AG08395 (cell line): ENCODE measurements at regions not wholly inside any gene's neighbourhood (a gene's known extent, or its start where the extent isn't known, plus 50 kb on each side); places are given as distances from the start of the nearest gene placed in this dataset.
"Not testable (repeated sequence)": the region's sequence is repeated elsewhere in the genome, so short reads cannot be mapped to it uniquely, and the experiment has no call there.

Source experiments
- DNase-seq: peaks from one replicate; pipeline ENCODE4 v3.0.0; 2012; ENCODE audit warnings: mixed read lengths, low spot score

DNA sequence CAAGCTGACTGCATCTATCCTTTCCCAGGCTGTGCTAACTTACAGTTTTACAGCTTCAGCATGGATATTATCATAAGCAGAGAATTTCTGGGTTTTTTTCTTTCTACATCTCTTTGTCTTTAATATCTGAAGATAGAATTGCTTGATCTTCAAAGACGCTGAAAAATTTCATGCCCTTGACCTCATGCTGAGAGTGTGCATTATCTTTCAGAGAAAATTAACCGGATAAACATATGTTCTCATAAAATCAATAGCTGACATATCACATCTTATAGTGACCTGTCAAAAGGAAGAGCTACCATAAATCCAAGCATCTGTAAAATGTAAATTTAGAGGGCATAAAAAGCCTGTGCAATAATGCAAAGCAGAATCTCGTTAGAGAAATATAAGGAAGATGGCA, 1704.1 kb upstream of the FLRT2 start:
- no peak for DNase-seq

GRCh38 chr14:83826838-83827237, 1703.1 kb upstream of the FLRT2 start:
- peak; percentile 4 for DNase-seq

DNA sequence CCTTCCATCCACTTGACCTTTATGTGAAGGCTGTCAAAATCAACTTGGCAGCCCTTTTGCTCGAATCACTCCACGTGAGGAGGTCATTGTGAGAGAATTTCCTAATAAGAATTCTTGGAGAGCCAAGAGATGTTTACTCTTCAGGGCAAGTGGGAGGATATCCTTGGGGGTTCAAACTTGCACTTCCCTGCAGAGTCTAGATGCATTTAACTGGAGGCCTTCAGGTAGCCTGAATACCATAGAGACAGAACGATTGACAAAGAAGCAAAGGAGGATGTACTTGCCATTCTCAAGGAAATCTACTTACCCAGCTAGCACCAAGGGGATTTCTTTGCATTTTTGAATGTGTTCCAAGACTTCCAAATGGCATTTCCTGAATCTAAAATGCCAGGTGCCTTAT, 1702.6 kb upstream of the FLRT2 start:
- DNase-seq, result no peak

DNA sequence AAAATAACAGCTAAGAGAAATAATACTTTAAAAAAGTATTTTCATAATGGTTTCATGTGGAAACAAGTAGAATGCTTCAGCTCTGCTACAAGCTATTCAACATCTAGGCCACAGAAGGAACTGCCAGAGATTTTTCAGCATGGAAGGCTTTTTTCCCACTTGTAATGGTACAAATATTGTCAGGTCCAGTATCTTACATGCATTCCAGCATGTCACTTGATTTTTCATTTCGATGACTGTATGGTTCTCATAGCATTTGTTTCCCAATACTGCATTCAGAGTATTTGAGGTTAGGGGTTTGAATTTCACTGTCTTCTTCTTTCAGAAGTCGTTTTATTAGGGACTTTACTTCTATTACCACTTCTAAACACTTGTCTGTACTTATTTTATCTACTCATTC, 1701.5 kb upstream of the FLRT2 start:
- DNase-seq, result no peak

GRCh38 chr14:83830316-83830715, 1699.6 kb upstream of the FLRT2 start:
- DNase-seq, result no peak

DNA sequence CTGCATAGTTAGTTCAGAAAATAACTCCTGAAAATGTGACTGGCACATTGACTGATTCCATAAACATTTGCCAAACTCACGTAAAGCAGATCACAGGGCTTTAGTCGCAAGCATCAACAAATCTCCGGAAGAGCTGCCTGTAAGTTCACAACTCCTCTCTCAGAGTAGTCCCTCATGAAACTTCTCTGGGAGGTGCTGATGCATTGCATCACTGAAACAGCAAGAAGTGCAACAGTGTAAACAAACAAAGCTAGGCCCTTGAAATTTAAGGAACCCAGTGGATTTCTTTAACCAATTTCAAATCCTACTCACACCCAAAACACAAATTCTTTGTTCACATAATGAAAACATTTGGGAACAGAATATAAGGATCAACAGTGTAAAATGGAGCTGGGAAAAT, 1691.7 kb upstream of the FLRT2 start:
- no peak for DNase-seq

- DNase-seq, result no peak
These were observed 1687.4 kb upstream of the FLRT2 start for GRCh38 chr14:83842547-83842946.

DNA sequence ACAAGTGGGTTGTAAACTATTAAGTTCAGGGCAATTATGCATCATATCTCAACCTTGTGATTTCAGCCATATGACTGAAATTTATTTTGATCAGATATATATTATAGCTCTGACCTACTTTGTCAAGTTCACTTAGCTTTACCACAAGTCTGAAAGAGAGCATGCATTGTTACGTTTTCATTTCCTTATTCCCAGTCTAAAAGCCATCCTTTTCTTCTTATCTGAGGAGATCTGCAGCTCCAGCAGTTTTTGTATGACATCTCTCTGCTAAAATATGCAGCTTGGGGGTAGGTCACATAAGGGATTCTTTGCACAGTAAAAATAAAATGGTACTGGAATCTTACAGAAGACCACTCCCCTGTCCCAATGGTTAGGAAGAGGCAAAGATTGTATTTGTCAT, 1682.8 kb upstream of the FLRT2 start:
- no peak for DNase-seq

- no peak for DNase-seq
These were observed 1679.9 kb upstream of the FLRT2 start for GRCh38 chr14:83850092-83850491.

DNA sequence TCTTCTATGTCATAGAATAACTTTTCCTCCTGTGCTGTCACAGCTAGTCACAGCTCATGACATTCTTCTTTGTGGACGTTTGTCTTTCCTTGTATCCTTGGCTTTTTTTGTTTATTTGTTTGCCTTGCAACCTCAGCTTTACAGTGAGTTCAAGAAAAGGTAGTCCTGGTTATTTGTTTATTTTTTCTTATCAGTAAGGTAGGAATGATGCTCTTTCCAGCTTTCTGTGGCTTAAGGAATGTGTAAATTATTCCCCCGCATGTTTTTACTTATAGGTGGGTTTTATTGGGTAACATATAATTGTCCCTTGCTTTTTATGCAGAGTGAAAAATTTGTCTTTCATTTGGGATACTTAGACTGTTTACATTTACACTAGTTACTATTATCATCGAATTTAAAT, 1673.6 kb upstream of the FLRT2 start:
- no peak for DNase-seq

DNA sequence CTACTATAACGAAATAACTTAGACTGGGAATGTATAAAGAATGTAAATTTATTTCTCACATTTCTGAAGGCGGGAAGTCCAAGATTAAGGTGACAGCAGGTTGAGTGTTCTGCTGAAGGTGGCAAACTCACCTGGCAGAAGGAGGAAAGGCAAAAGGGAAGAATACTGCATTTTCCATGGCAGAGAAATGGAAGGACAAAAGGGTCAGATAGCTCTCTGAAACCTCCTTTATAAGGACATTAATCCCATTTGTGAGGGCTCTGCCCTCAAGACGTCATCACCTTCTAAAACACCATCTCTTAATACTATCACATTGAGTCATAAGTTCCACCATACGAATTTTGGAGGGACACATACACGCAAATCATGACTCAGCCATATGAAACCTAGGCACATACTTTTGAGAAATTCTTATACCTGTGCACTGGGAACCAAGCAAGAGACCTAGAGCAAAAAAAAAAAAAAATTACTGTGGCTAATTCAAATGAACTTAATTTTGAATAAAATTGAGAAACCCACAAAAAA, 1669.3 kb upstream of the FLRT2 start:
- DNase-seq, result no peak

- DNase-seq, result no peak
These were observed 1666.7 kb upstream of the FLRT2 start for GRCh38 chr14:83863042-83863774.

- no peak for DNase-seq
These were observed 1665.8 kb upstream of the FLRT2 start for GRCh38 chr14:83864106-83864505.

GRCh38 chr14:83867566-83868225, 1662.2 kb upstream of the FLRT2 start:
- DNase-seq, result no peak

DNA sequence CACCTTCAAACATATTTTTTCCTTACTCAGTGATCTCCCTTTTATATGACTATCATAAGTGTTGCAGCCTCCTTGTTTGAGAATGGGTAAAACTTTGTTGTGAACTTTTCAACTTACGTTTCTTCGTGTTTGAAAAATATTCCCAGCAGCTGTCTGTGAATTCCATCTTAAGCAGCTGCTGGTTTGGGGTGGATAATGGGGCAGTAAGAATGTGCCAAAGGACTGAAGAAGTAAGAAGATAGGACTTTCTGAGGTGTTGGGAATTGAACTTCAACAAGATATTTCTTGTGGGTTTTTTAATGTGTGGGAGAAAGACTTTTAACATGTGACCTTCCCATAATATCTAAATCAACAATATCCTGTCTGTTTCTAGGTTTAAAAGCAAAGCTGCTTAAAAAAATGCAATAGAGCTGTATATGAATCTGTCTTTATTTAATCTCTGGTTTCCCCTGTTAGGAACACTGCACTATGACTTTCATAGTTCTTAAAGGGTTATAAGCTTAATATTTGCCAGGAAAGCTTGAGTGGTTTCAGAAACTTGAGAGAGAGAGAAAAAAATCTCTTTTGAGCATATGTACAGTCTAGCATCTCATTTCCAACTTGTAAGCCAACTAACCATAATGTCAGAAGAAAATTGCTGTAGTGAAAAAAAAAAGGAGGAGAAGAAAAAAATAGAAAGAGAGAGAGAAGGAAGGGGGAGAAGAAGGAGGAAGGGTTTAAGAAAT, 1659.2 kb upstream of the FLRT2 start:
- DNase-seq, result no peak

GRCh38 chr14:83873669-83874068, 1656.3 kb upstream of the FLRT2 start:
- DNase-seq, result no peak

DNA sequence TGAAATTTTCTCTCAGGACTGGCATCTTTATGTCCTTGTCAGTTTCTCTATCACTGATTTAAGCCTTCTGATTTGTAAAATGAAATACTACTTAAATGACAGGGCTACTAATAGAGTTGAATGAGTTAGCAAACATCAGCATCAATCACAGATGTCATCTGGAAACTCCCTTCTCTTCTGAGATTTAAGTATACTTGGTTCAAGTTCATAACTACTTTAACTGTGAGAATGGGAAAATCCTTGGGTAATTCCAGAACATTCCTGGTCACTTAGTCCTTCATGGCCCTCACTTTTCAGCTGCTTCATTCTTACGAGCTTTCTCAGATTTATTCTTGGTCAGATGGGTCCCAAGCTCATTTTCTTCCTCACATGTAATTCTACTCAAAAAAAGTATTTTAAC, 1655.3 kb upstream of the FLRT2 start:
- DNase-seq, result peak; percentile 4

- DNase-seq, result no peak
These were observed 1646.2 kb upstream of the FLRT2 start for GRCh38 chr14:83883732-83884131.

DNA sequence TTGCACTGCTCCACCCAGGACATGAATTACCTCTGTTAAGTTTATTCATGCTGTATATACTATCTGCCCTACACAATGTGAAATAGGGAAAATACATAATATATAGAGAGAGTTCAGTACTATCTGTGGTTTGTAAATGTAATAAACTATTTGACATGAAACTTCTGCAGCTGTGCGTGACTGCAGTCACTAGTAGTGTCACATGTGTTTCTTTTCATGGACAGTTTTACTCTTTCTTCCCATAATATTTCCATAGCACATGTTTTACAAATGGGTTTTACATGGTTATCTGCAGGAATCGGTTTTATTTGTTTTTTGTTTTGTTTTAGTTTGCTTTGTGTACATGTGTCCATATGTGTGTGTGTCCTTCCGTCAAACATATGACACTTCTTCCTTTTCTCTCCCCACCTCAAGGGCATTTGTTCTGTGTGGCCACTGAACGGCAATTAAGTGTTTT, 1644.1 kb upstream of the FLRT2 start:
- no peak for DNase-seq

DNA sequence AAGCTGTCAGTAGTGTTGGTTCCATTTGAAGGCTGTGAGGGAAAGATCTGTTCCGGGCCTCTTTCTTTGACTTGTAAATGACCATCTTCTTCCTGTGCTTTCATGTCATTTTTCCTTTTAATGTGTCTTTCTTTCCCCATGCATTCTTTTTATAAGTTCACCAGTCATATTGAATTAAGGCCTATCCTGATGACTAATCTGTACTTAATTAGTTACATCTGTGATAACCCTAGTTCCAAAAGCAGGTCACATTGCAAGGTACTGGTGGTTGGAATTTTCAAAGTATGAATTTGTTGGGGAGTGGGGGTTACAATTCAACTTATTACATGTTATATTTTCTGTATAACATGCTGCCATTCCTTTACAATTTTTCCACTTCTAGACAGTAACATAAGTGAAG, 1642.1 kb upstream of the FLRT2 start:
- no peak for DNase-seq

GRCh38 chr14:83893447-83893846, 1636.5 kb upstream of the FLRT2 start:
- no peak for DNase-seq

DNA sequence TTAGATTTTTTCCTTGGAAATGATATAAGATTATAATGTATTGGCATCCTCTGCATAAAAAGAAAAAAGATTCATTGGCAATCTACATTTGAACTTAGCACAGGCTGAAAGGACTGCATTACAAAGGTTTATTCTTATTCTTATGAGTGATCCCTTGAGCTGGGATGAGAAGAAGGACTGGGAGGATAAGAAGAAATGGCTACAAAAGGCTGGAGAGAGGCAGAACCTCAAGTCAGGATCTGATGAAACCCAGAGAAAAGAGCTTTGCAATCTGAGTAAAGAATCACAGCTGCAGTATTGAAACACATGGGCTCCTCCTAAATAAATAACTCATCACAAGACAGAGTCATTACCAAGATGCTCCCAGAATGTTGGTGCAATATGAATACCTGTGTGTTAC, 1635.4 kb upstream of the FLRT2 start:
- DNase-seq, result no peak

DNA sequence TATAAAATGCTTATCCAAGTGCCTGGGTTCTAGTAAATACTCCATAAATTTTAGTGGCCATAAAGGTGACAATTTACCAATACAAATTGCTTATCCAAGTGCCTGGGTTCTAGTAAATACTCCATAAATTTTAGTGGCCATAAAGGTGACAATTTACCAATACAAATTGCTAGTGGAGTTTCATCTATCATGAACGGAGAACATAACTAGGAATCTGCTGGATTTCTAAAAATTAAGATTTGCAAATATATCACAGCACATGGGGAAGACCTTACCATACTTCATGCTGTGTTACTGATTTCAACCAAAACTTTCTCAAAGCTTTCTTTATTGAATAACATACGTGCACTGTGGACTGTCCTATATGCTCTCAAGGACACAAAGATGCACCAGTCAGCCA, 1631.4 kb upstream of the FLRT2 start:
- DNase-seq, result not testable (repeated sequence)
